Neural cell (in vitro differentiated cells): ENCODE measurements at regions not wholly inside any gene's neighbourhood (a gene's known extent, or its start where the extent isn't known, plus 50 kb on each side); places are given as distances from the start of the nearest gene placed in this dataset.

ENCODE experiments used
- CTCF ChIP-seq: fragments of 450-650 bp; IDR thresholded peaks from 2 replicates; pipeline ENCODE4 v1.5.1; 2014; ENCODE audit warnings: antibody characterized with exemption, mild to moderate bottlenecking, moderate library complexity; ENCODE audit not compliant: poor library complexity, severe bottlenecking
- EP300 ChIP-seq: fragments of 450-650 bp; conservative IDR thresholded peaks from 2 replicates; pipeline ENCODE4 v1.6.1; 2014; ENCODE audit warnings: antibody characterized with exemption, mild to moderate bottlenecking, moderate library complexity; ENCODE audit not compliant: poor library complexity, severe bottlenecking
- POLR2AphosphoS5 ChIP-seq: IDR thresholded peaks from 2 replicates; pipeline ENCODE4 v1.6.1; 2012
- SMC3 ChIP-seq: fragments of 450-650 bp; conservative IDR thresholded peaks from 2 replicates; pipeline ENCODE4 v1.6.1; 2014; ENCODE audit warnings: antibody characterized with exemption, mild to moderate bottlenecking, moderate library complexity; ENCODE audit not compliant: poor library complexity
- TF ChIP-seq, protein P1 (sequence below): IDR thresholded peaks from 2 replicates; pipeline ENCODE4 v1.6.1; 2012; ENCODE audit warnings: borderline replicate concordance

GRCh38 chr6:127058936-127059335, 59.5 kb upstream of the RSPO3 start:
- TF ChIP-seq POLR2AphosphoS5, result no peak
- TF ChIP-seq SMC3, result no peak
- TF ChIP-seq CTCF, result no peak
- TF ChIP-seq, protein P1, sequence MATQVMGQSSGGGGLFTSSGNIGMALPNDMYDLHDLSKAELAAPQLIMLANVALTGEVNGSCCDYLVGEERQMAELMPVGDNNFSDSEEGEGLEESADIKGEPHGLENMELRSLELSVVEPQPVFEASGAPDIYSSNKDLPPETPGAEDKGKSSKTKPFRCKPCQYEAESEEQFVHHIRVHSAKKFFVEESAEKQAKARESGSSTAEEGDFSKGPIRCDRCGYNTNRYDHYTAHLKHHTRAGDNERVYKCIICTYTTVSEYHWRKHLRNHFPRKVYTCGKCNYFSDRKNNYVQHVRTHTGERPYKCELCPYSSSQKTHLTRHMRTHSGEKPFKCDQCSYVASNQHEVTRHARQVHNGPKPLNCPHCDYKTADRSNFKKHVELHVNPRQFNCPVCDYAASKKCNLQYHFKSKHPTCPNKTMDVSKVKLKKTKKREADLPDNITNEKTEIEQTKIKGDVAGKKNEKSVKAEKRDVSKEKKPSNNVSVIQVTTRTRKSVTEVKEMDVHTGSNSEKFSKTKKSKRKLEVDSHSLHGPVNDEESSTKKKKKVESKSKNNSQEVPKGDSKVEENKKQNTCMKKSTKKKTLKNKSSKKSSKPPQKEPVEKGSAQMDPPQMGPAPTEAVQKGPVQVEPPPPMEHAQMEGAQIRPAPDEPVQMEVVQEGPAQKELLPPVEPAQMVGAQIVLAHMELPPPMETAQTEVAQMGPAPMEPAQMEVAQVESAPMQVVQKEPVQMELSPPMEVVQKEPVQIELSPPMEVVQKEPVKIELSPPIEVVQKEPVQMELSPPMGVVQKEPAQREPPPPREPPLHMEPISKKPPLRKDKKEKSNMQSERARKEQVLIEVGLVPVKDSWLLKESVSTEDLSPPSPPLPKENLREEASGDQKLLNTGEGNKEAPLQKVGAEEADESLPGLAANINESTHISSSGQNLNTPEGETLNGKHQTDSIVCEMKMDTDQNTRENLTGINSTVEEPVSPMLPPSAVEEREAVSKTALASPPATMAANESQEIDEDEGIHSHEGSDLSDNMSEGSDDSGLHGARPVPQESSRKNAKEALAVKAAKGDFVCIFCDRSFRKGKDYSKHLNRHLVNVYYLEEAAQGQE, result no peak
- no peak for TF ChIP-seq EP300
